IMR-90 (cell line): ENCODE measurements at regions not wholly inside any gene's neighbourhood (a gene's known extent, or its start where the extent isn't known, plus 50 kb on each side); places are given as distances from the start of the nearest gene placed in this dataset.

ENCODE experiments used
- ATAC-seq: fragments of 200-7000 bp; cut with Tn5 transposase; 2 replicates; pipeline ENCODE4 v1.9.1; 2020; ENCODE audit warnings: low read depth, mild to moderate bottlenecking, moderate library complexity
- BruUV-seq: library from RNA; stranded (reverse); fragments of 400-500 nt; replicated peaks from 2 replicates; lab custom pipeline; 2021; lab: Mats Ljungman, UMichigan
- CTCF ChIA-PET: fragments of 300-600 bp; formaldehyde crosslinking; extraction: SDS; loops from one replicate; lab custom pipeline; 2021; ENCODE audit warnings: antibody characterized with exemption; lab: Yijun Ruan, JAX
- POLR2A ChIA-PET: fragments of 300-600 bp; sonication (Branson Sonifier 250); formaldehyde crosslinking; loops from one replicate; lab custom pipeline; 2022; ENCODE audit warnings: antibody characterized with exemption; ENCODE audit not compliant: unreplicated experiment; lab: Charles Lee
- DNase-seq: peaks from one replicate; pipeline ENCODE4 v3.0.0; 2013
- H2AFZ ChIP-seq: replicated peaks from 2 replicates; pipeline ENCODE3; 2013; ENCODE audit warnings: low read length, mild to moderate bottlenecking; ENCODE audit not compliant: poor library complexity
- H2AK5ac ChIP-seq: 2 replicates; pipeline ENCODE4 v1.6.1; 2013; ENCODE audit warnings: low read depth, low read length, inconsistent platforms
- H2AK9ac ChIP-seq: replicated peaks from 2 replicates; pipeline ENCODE3; 2013; ENCODE audit warnings: mild to moderate bottlenecking, low read depth, low read length, moderate library complexity; ENCODE audit not compliant: poor library complexity
- H2BK120ac ChIP-seq: 2 replicates; pipeline ENCODE4 v1.6.1; 2013; ENCODE audit warnings: low read depth, low read length, inconsistent platforms
- H2BK15ac ChIP-seq: 3 replicates; pipeline ENCODE4 v1.6.1; 2013; ENCODE audit warnings: low read depth, low read length, inconsistent platforms
- H2BK20ac ChIP-seq: 2 replicates; pipeline ENCODE4 v1.6.1; 2013; ENCODE audit warnings: low read depth, mild to moderate bottlenecking, inconsistent platforms, low read length, moderate library complexity
- H2BK5ac ChIP-seq: 2 replicates; pipeline ENCODE4 v1.6.1; 2013; ENCODE audit warnings: mild to moderate bottlenecking, low read depth, low read length, inconsistent platforms; ENCODE audit not compliant: poor library complexity, severe bottlenecking
- H3K14ac ChIP-seq: replicated peaks from 2 replicates; pipeline ENCODE4 v1.6.1; 2013; ENCODE audit warnings: low read depth, low read length, inconsistent platforms
- H3K18ac ChIP-seq: 2 replicates; pipeline ENCODE4 v1.6.1; 2013; ENCODE audit warnings: low read depth, low read length, control low read depth
- H3K23ac ChIP-seq: 2 replicates; pipeline ENCODE4 v1.6.1; 2013; ENCODE audit warnings: low read depth, low read length, inconsistent platforms
- H3K27ac ChIP-seq: 2 replicates; pipeline ENCODE4 v1.5.1; 2013; ENCODE audit warnings: mild to moderate bottlenecking, control low read depth, low read length; ENCODE audit not compliant: insufficient read depth
- H3K27me3 ChIP-seq: 2 replicates; pipeline ENCODE4 v1.6.1; 2013; ENCODE audit warnings: low read length; ENCODE audit not compliant: control insufficient read depth, insufficient read depth
- H3K36me3 ChIP-seq: 2 replicates; pipeline ENCODE4 v1.6.1; 2013; ENCODE audit warnings: low read length, mixed read lengths; ENCODE audit not compliant: control insufficient read depth, insufficient read depth
- H3K4ac ChIP-seq: 2 replicates; pipeline ENCODE4 v1.6.1; 2013; ENCODE audit warnings: low read depth, low read length, inconsistent platforms
- H3K4me1 ChIP-seq: 2 replicates; pipeline ENCODE4 v1.6.1; 2013; ENCODE audit warnings: low read length, mixed read lengths; ENCODE audit not compliant: control insufficient read depth, insufficient read depth
- H3K4me2 ChIP-seq: 2 replicates; pipeline ENCODE4 v1.6.1; 2013; ENCODE audit warnings: low read depth, mild to moderate bottlenecking, control low read depth, low read length, moderate library complexity
- H3K4me3 ChIP-seq: 2 replicates; pipeline ENCODE4 v1.5.1; 2013; ENCODE audit warnings: low read depth, mild to moderate bottlenecking, control low read depth, low read length, moderate library complexity; ENCODE audit not compliant: insufficient read depth
- H3K56ac ChIP-seq: 2 replicates; pipeline ENCODE4 v1.6.1; 2013; ENCODE audit warnings: low read length, inconsistent platforms; ENCODE audit not compliant: insufficient read depth; ENCODE audit errors: extremely low read depth
- H3K79me1 ChIP-seq, 2 experiments: 2 replicates each; pipeline ENCODE4 v1.6.1; 2013; ENCODE audit warnings: low read length in 2 of 2, inconsistent platforms in 1 of 2, low read depth in 1 of 2
- H3K9ac ChIP-seq: 2 replicates; pipeline ENCODE4 v1.6.1; 2013; ENCODE audit warnings: low read depth, low read length, control low read depth
- H3K9me1 ChIP-seq: 2 replicates; pipeline ENCODE4 v1.6.1; 2013; ENCODE audit warnings: low read length, inconsistent platforms; ENCODE audit not compliant: insufficient read depth
- H3K9me3 ChIP-seq: 2 replicates; pipeline ENCODE4 v1.6.1; 2013; ENCODE audit warnings: low read length; ENCODE audit not compliant: control insufficient read depth, insufficient read depth
- H4K20me1 ChIP-seq: 2 replicates; pipeline ENCODE4 v1.6.1; 2013; ENCODE audit warnings: low read length, inconsistent platforms; ENCODE audit not compliant: insufficient read depth
- H4K5ac ChIP-seq: 2 replicates; pipeline ENCODE4 v1.6.1; 2013; ENCODE audit warnings: mild to moderate bottlenecking, low read depth, low read length, control low read depth
- H4K8ac ChIP-seq, 2 experiments: 2 replicates each; pipeline ENCODE4 v1.6.1; 2013; ENCODE audit warnings: low read depth in 2 of 2, low read length in 2 of 2, control low read depth in 1 of 2, inconsistent platforms in 1 of 2
- H4K91ac ChIP-seq: 2 replicates; pipeline ENCODE4 v1.6.1; 2013; ENCODE audit warnings: low read depth, low read length, inconsistent platforms; ENCODE audit not compliant: insufficient read depth
- BHLHE40 ChIP-seq: fragments of 150-350 bp; IDR thresholded peaks from 2 replicates; pipeline ENCODE4 v1.6.1; 2016; ENCODE audit warnings: mild to moderate bottlenecking, low read depth, low read length
- CEBPB ChIP-seq: IDR thresholded peaks from 2 replicates; pipeline ENCODE4 v1.6.1; 2012; ENCODE audit warnings: low read depth, low read length, improper control_type of control experiment
- CHD1 ChIP-seq: IDR thresholded peaks from 2 replicates; pipeline ENCODE4 v1.6.1; 2012; ENCODE audit warnings: low read depth, low read length, improper control_type of control experiment
- CTCF ChIP-seq: conservative IDR thresholded peaks from 2 replicates; pipeline ENCODE4 v1.5.1; 2012; ENCODE audit warnings: mild to moderate bottlenecking, low read depth, low read length, improper control_type of control experiment
- ELK1 ChIP-seq: fragments of 150-350 bp; IDR thresholded peaks from 2 replicates; pipeline ENCODE4 v1.6.1; 2016; ENCODE audit warnings: low read depth, mild to moderate bottlenecking, low read length, moderate library complexity, borderline replicate concordance
- FOS ChIP-seq: fragments of 150-350 bp; IDR thresholded peaks from 2 replicates; pipeline ENCODE4 v1.6.1; 2016; ENCODE audit warnings: low read depth, low read length
- MAFK ChIP-seq: IDR thresholded peaks from 2 replicates; pipeline ENCODE4 v1.6.1; 2012; ENCODE audit warnings: low read depth, low read length, improper control_type of control experiment
- MAZ ChIP-seq: IDR thresholded peaks from 2 replicates; pipeline ENCODE4 v1.6.1; 2012; ENCODE audit warnings: low read depth, mild to moderate bottlenecking, low read length, improper control_type of control experiment, moderate library complexity, borderline replicate concordance
- MXI1 ChIP-seq: IDR thresholded peaks from 2 replicates; pipeline ENCODE4 v1.6.1; 2012; ENCODE audit warnings: low read depth, mild to moderate bottlenecking, low read length, moderate library complexity, borderline replicate concordance
- POLR2A ChIP-seq: IDR thresholded peaks from 2 replicates; pipeline ENCODE4 v1.6.1; 2012; ENCODE audit warnings: mild to moderate bottlenecking, low read depth, low read length
- RAD21 ChIP-seq: IDR thresholded peaks from 2 replicates; pipeline ENCODE4 v1.6.1; 2012; ENCODE audit warnings: low read length, improper control_type of control experiment
- RCOR1 ChIP-seq: IDR thresholded peaks from 2 replicates; pipeline ENCODE4 v1.6.1; 2012; ENCODE audit warnings: mild to moderate bottlenecking, low read length, improper control_type of control experiment; ENCODE audit not compliant: insufficient replicate concordance
- RFX5 ChIP-seq: IDR thresholded peaks from 2 replicates; pipeline ENCODE4 v1.8.0; 2012; ENCODE audit warnings: low read depth, mild to moderate bottlenecking, low read length, moderate library complexity
- USF2 ChIP-seq: fragments of 150-350 bp; IDR thresholded peaks from 2 replicates; pipeline ENCODE4 v1.6.1; 2017; ENCODE audit warnings: mild to moderate bottlenecking, antibody characterized with exemption, low read length, low read depth
- dilution Hi-C: fragments of 300-500 bp; cut with HindIII; formaldehyde crosslinking; loops from one replicate; pipeline ENCODE4 v1.14.3; 2018; ENCODE audit warnings: low sequenced_read_pairs; ENCODE audit not compliant: unreplicated experiment
- in situ Hi-C: fragments of 300-500 bp; cut with MboI; formaldehyde crosslinking; loops from 3 replicates; pipeline ENCODE4 v1.14.3; 2019; ENCODE audit warnings: low sequenced_read_pairs, inconsistent platforms, mixed read lengths
- intact Hi-C: fragments of 100-400 bp; cut with micrococcal nuclease; formaldehyde crosslinking; loops from 2 replicates; pipeline ENCODE4 v1.10.0; 2022

- Histone ChIP-seq H2BK20ac (no peak overlapping the region), H4K8ac (no peak overlapping the region), H3K4me2 (no peak overlapping the region), H2AFZ (no peak overlapping the region), H3K27ac (no peak overlapping the region), H3K27me3 (no peaks in the 10 kb centered on the region), H3K4ac (no peak overlapping the region), H3K79me1 (no peaks in the 10 kb centered on the region), H3K23ac (no peak overlapping the region), H3K56ac (no peak overlapping the region), H2BK5ac (no peak overlapping the region), H4K20me1 (no peaks in the 10 kb centered on the region), H3K4me1 (no peaks in the 10 kb centered on the region), H3K14ac (no peak overlapping the region), H4K5ac (no peak overlapping the region), H2BK120ac (no peak overlapping the region), H3K9ac (no peak overlapping the region), H3K4me3 (no peak overlapping the region), H3K9me3 (peaks cover 3% of the 10 kb centered on the region; the same call in 1 of the 2 replicates), H3K36me3 (no peaks in the 10 kb centered on the region), H2AK9ac (no peak overlapping the region), H2AK5ac (no peak overlapping the region), H4K91ac (no peak overlapping the region), H3K18ac (no peak overlapping the region), H2BK15ac (no peak overlapping the region), H3K9me1 (no peaks in the 10 kb centered on the region)
- ChIA-PET CTCF (no interaction called here), POLR2A (no interaction called here)
- DNase-seq (no peak), ATAC-seq (no peak)
- dilution Hi-C loops (no loop called here), intact Hi-C loops (loop anchor here (5.0 kb wide), 1 partner anchor 52 kb away; no protein-coding TSS in a partner anchor), in situ Hi-C loops (no loop called here)
- no TSS peak for BruUV-seq
- no peak for TF ChIP-seq RFX5
- TF ChIP-seq RAD21, result no peak
- no peak for TF ChIP-seq MAZ
- no peak for TF ChIP-seq CEBPB
- TF ChIP-seq CHD1, result no peak
- TF ChIP-seq CTCF, result no peak
- no peak for TF ChIP-seq FOS
- TF ChIP-seq MAFK, result no peak
- TF ChIP-seq MXI1, result no peak
- no peak for TF ChIP-seq RCOR1
- TF ChIP-seq POLR2A, result no peak
- TF ChIP-seq USF2, result no peak
- TF ChIP-seq BHLHE40, result no peak
- TF ChIP-seq ELK1, result no peak
Measured at GRCh38 chr11:110015695-110016094, 77.5 kb upstream of the ZC3H12C start.
